SKM-1 (cell line): ENCODE measurements at regions not wholly inside any gene's neighbourhood (a gene's known extent, or its start where the extent isn't known, plus 50 kb on each side); places are given as distances from the start of the nearest gene placed in this dataset.

Experiments used
- DNase-seq: peaks from one replicate; lab custom pipeline; 2025; ENCODE audit not compliant: unreplicated experiment; lab: John Stamatoyannopoulos, UW

- no peak for DNase-seq
Measured at GRCh38 chr12:30440826-30441602, 254.7 kb downstream of the IPO8 start.

GRCh38 chr12:30439201-30439600 is 256.5 kb downstream of the IPO8 start:
- DNase-seq: no peak

- no peak for DNase-seq
Measured at GRCh38 chr12:30438601-30439041, 257.0 kb downstream of the IPO8 start.

- DNase-seq: no peak
Measured at GRCh38 chr12:30437616-30438015, 258.1 kb downstream of the IPO8 start.

- no peak for DNase-seq
Measured at GRCh38 chr12:30437044-30437443, 258.6 kb downstream of the IPO8 start.

GRCh38 chr12:30428098-30428497 is 267.6 kb downstream of the IPO8 start:
- no peak for DNase-seq

- no peak for DNase-seq
Measured at GRCh38 chr12:30427555-30427954, 268.1 kb downstream of the IPO8 start.

- no peak for DNase-seq
Measured at GRCh38 chr12:30425445-30425844, 270.2 kb downstream of the IPO8 start.

- no peak for DNase-seq
Measured at GRCh38 chr12:30423330-30423729, 272.3 kb downstream of the IPO8 start.

GRCh38 chr12:30422844-30423243 is 272.8 kb downstream of the IPO8 start:
- no peak for DNase-seq

- DNase-seq: no peak
Measured at GRCh38 chr12:30420561-30420960, 275.1 kb downstream of the IPO8 start.

- DNase-seq: no peak
Measured at GRCh38 chr12:30417697-30418231, 277.9 kb downstream of the IPO8 start.

GRCh38 chr12:30416631-30417030 is 279.0 kb downstream of the IPO8 start:
- DNase-seq: no peak

GRCh38 chr12:30415777-30416176 is 279.9 kb downstream of the IPO8 start:
- DNase-seq: no peak

- DNase-seq: no peak
Measured at GRCh38 chr12:30414507-30414906, 281.2 kb downstream of the IPO8 start.

GRCh38 chr12:30400349-30400748 is 295.3 kb downstream of the IPO8 start:
- DNase-seq: no peak

GRCh38 chr12:30399859-30400258 is 295.8 kb downstream of the IPO8 start:
- DNase-seq: no peak

- DNase-seq: no peak
Measured at GRCh38 chr12:30396576-30396975, 299.1 kb downstream of the IPO8 start.

GRCh38 chr12:30395190-30395589 is 300.5 kb downstream of the IPO8 start:
- no peak for DNase-seq

GRCh38 chr12:30391766-30392366 is 303.8 kb downstream of the IPO8 start:
- DNase-seq: no peak

- no peak for DNase-seq
Measured at GRCh38 chr12:30385706-30386105, 310.0 kb downstream of the IPO8 start.

- no peak for DNase-seq
Measured at GRCh38 chr12:30384976-30385375, 310.7 kb downstream of the IPO8 start.
